AG09319 (cell line): ENCODE measurements at regions not wholly inside any gene's neighbourhood (a gene's known extent, or its start where the extent isn't known, plus 50 kb on each side); places are given as distances from the start of the nearest gene placed in this dataset.

Experiments
- DNase-seq: peaks from one replicate; pipeline ENCODE4 v3.0.0-alpha.2; 2010; ENCODE audit warnings: low read depth; ENCODE audit errors: extremely low read depth
- TF ChIP-seq, protein P1 (sequence below): IDR thresholded peaks from 2 replicates; pipeline ENCODE4 v1.5.1; 2011; ENCODE audit warnings: low read depth, mild to moderate bottlenecking, inconsistent platforms, low read length, moderate library complexity

DNA sequence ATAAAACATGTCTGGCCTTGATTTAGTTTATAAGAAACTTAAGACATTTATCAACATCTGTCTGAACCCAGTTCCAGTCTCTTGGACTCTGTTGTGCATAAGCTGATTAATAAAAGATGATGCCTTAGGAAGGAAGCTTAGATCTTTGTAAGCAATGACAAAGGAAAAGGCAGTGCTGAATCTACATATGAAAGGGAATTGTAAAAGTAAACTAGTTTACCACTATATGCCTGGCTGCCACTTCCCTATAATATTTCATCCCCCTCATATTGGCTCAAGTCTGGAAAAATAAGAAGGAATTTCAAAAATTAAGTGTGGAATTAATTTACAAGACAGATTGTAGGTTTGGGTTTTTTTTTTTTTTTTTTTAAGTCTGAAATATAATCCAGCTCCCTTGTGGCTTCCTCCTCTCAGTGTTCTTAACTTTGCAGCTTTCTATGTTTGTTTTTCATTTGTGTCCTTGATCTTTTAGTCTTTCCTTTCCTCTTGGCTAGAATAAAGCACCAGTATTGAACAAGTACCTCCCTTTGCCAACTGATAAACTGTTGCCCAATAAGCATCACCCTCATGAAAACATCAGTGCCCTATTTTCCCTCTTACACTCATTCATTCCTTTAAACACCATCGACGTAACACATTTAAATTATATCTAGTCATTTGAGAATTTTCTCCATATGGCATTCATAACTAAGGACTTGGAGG lies 146.7 kb upstream of the TBX18 start:
- peak; percentile 3 for DNase-seq
- TF ChIP-seq, protein P1, sequence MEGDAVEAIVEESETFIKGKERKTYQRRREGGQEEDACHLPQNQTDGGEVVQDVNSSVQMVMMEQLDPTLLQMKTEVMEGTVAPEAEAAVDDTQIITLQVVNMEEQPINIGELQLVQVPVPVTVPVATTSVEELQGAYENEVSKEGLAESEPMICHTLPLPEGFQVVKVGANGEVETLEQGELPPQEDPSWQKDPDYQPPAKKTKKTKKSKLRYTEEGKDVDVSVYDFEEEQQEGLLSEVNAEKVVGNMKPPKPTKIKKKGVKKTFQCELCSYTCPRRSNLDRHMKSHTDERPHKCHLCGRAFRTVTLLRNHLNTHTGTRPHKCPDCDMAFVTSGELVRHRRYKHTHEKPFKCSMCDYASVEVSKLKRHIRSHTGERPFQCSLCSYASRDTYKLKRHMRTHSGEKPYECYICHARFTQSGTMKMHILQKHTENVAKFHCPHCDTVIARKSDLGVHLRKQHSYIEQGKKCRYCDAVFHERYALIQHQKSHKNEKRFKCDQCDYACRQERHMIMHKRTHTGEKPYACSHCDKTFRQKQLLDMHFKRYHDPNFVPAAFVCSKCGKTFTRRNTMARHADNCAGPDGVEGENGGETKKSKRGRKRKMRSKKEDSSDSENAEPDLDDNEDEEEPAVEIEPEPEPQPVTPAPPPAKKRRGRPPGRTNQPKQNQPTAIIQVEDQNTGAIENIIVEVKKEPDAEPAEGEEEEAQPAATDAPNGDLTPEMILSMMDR, result no peak

DNA sequence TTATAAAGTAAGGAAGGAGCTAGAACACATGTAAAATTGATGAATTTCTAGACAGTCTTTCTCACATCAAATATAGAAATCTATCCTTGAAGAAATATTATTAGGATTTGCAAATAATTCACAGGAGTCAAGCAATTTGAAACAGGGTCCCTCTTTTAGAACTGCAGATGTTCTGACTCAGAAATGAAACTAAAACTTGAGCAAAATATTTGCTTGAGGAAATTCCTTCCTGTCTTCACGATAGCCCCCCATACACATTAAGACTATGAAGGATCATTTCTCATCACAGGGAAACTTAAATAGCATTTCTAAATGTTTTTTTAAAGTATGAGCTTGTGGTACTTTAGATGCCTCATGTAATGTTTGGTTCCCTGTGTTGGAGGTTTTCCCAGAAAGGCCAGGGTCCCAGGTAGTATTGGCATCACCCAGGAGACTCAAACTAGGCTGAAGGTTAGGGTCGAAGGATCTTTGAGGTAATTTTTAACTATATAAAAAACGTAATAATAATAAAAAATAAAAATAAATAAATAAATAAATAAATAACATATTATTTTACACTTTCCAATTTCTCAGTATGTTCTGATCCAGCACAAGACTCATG lies 144.0 kb upstream of the TBX18 start:
- DNase-seq, result no peak
- TF ChIP-seq, protein P1, result no peak

DNA sequence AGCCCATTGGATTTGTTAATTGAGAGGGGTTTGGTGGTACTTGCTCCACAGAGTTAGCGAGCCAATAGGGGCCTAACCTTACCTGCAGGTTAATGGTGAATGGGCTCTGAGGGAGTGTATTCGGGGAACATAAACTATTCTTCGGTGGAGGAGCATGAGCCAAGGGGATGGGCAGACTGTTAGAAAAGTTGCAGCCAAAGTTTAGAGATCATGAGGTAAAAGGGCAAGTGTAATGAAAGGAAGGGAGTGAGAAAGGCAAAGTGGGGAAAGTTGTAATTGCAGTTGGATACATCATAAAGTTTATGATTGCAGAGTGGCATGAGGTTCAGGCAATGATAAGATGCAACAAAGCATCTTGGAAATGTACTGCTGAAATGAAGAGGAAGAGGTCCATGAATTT lies 142.1 kb upstream of the TBX18 start:
- TF ChIP-seq, protein P1, result no peak
- no peak for DNase-seq

DNA sequence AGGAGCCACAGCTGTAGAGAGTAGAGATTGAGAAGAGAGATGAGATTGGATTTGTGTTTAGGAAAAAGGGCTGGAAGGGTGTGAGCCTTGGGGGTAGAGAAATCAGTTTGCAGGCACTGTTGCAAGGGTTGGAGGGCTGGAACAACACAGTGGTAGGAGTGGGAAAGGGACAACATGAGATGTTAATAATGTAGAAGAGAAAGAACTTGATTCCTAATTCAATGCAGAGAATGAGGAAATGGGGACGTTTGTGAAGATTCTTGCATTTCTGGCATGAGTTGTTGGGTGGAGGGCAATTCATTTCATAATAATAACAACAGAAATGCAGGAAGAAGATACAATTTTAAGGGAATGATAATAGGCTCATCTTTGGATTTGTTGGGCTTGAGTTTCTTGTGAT lies 141.4 kb upstream of the TBX18 start:
- no peak for DNase-seq
- TF ChIP-seq, protein P1, result no peak

DNA sequence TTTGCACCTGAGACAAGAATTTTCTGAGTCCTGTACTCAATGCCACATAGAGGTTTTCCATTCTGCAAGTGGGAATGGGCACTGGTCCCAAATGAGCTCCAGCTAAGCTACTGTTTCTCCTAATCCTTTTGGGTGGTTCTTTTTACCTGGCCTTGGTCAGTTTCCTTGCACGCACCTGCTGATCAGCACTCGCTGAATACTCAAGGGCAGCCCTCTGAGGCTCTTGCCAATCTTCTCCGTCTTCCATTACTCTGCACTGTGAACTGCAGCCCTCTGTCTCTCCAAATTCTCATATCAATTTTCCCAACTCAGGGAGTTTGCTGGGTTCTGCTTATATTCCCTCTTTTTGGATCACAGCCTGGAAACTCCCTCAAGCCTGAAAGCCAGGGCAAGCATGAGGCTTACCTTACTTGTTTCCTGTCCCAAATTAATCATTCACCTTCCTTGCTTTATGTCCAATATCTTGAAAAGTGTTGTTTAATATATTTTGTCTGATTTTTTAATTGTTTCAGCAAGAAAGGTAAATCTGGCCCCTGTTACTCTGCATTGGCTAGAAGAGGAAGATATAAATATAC lies 138.0 kb upstream of the TBX18 start:
- TF ChIP-seq, protein P1, result no peak
- no peak for DNase-seq

DNA sequence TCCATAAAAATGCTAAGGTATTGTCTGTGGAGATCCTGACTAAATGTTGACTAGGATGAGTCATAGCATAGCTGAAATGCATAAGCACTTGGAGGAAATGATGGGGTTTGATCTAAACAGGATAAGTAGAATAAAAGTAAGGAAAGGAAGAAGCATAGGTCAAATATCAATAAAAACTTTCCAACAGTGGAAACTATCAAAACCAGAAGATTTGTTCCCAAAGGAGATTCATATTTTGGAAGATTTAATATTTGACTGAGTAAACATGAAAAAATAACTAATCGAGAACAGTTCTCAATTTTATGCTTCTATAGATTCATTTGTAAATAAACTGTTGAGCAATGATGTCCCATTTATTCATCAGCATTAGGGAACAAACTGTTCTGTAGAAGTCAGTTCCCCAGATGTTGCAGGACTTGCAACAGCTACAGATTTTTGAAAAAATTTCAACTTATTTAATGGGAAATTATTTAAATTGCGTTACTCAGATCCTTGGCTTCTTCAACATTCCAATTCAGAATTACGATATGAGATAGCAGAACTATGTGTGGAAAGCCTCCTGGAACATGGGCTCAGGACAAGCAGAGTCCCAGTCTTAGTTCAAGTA lies 133.7 kb upstream of the TBX18 start:
- no peak for DNase-seq
- TF ChIP-seq, protein P1, result no peak

DNA sequence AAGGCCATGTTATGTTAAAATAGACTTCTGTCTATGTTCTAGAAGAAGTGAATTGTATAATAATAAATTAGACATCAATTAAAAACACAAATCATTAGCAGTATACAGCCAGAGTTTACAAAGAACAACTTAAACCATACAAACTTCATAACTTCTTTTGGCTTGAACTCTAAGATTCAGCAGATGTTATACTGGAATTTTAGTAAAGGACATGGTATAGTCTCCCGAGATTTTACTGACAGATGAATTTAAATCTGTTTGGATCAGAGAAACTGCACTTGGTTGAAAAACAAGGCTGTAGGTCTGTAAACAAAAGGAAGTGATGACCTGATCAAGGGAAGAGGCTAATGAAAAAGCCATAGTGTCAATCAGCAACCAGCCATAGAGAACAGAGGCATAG lies 132.6 kb upstream of the TBX18 start:
- no peak for DNase-seq
- TF ChIP-seq, protein P1, result no peak
